Breast epithelium (tissue), 4 donors: ENCODE measurements at regions not wholly inside any gene's neighbourhood (a gene's known extent, or its start where the extent isn't known, plus 50 kb on each side); places are given as distances from the start of the nearest gene placed in this dataset.
A peak's percentile ranks its signal among the peaks of the same experiment; 100 is the strongest.

Experiments
- DNase-seq, 2 donors: peaks; one replicate each; pipeline ENCODE4 v3.0.0-alpha.2; 2019; ENCODE audit warnings: low spot score in 2 of 2
- H3K27ac ChIP-seq, 2 donors: fragments of 200-600 bp; sonication (generic) in 1 of 2; one replicate each; pipeline ENCODE4 v1.5.1; 2016 to 2019; ENCODE audit warnings: mild to moderate bottlenecking in 1 of 2
- H3K27me3 ChIP-seq, 2 donors: fragments of 200-600 bp; sonication (generic) in 1 of 2; one replicate each; pipeline versions ENCODE4 v1.5.1 to v1.6.0; 2017 to 2019; ENCODE audit warnings: control low read depth in 1 of 2, mild to moderate bottlenecking in 1 of 2
- H3K36me3 ChIP-seq: fragments of 200-600 bp; one replicate; pipeline ENCODE4 v1.5.1; 2019
- H3K4me1 ChIP-seq, 2 donors: fragments of 200-600 bp; sonication (generic); one replicate each; pipeline ENCODE4 v1.5.1; 2016 to 2019; ENCODE audit warnings: control low read depth in 1 of 2
- H3K4me3 ChIP-seq, 3 donors: fragments of 200-600 bp; sonication (generic); 1 replicate in 2 of 3; 2 replicates in 1 of 3; pipeline ENCODE4 v1.5.1; 2016 to 2019; ENCODE audit warnings: mild to moderate bottlenecking in 3 of 3, moderate library complexity in 2 of 3
- H3K9me3 ChIP-seq, 2 donors: fragments of 200-600 bp; sonication (generic) in 1 of 2; one replicate each; pipeline ENCODE4 v1.5.1; 2016 to 2019; ENCODE audit warnings: control low read depth in 1 of 2
- CTCF ChIP-seq, 3 donors: fragments of 450-650 bp; IDR thresholded peaks; one replicate each; pipeline ENCODE4 v1.5.1; 2016 to 2017; ENCODE audit warnings: antibody characterized with exemption in 3 of 3, mild to moderate bottlenecking in 3 of 3, moderate library complexity in 3 of 3
- POLR2A ChIP-seq: fragments of 450-650 bp; IDR thresholded peaks from one replicate; pipeline ENCODE4 v1.6.1; 2016; ENCODE audit warnings: antibody characterized with exemption, mild to moderate bottlenecking, moderate library complexity
- POLR2AphosphoS5 ChIP-seq, 3 donors: sonication (generic); formaldehyde crosslinking; IDR thresholded peaks; one replicate each; pipeline ENCODE4 v1.6.1; 2017; ENCODE audit warnings: antibody characterized with exemption in 3 of 3
- intact Hi-C: fragments of 100-400 bp; cut with DNase I; formaldehyde crosslinking; loops from one replicate; pipeline ENCODE4 v1.15.1; 2023; ENCODE audit warnings: low total_unique reads

GRCh38 chr2:20526708-20527107, 79.8 kb downstream of the RHOB start:
- TF ChIP-seq POLR2AphosphoS5 (IDR thresholded peaks at IDR 0.05) (no peak), POLR2A (no peak), CTCF (IDR thresholded peaks at IDR 0.05) (no peak)
- H3K36me3 ChIP-seq, result no peaks in the 10 kb centered on the region
- peak overlapping the region in 1 of 2 donors; percentile 54 for H3K27ac ChIP-seq
- no peaks in the 10 kb centered on the region for H3K27me3 ChIP-seq
- H3K4me1 ChIP-seq, result peaks cover 7% of the 10 kb centered on the region in 2 donors
- intact Hi-C loops, result loop anchor here (1.0 kb wide), 1 partner anchor 21 kb away; no protein-coding TSS in a partner anchor
- H3K4me3 ChIP-seq, result no peak overlapping the region
- DNase-seq, result no peak
- no peaks in the 10 kb centered on the region for H3K9me3 ChIP-seq

- DNase-seq, result no peak
- no peaks in the 10 kb centered on the region for H3K27me3 ChIP-seq
- no peak overlapping the region for H3K4me3 ChIP-seq
- intact Hi-C loops, result no loop called here
- H3K36me3 ChIP-seq, result no peaks in the 10 kb centered on the region
- no peaks in the 10 kb centered on the region for H3K9me3 ChIP-seq
- no peak overlapping the region for H3K27ac ChIP-seq
- TF ChIP-seq POLR2A (no peak), POLR2AphosphoS5 (IDR thresholded peaks at IDR 0.05) (no peak), CTCF (IDR thresholded peaks at IDR 0.05) (no peak)
- peaks cover 7% of the 10 kb centered on the region in 2 donors for H3K4me1 ChIP-seq
These were observed 81.8 kb downstream of the RHOB start for GRCh38 chr2:20528713-20529112.

- Histone ChIP-seq H3K27ac (no peak overlapping the region), H3K27me3 (no peaks in the 10 kb centered on the region), H3K4me3 (no peak overlapping the region), H3K36me3 (no peaks in the 10 kb centered on the region), H3K9me3 (no peaks in the 10 kb centered on the region), H3K4me1 (peaks cover 0 to 7% of the 10 kb centered on the region in 2 donors)
- TF ChIP-seq CTCF (IDR thresholded peaks at IDR 0.05), result no peak
- no peak for TF ChIP-seq POLR2AphosphoS5 (IDR thresholded peaks at IDR 0.05)
- TF ChIP-seq POLR2A, result no peak
- DNase-seq, result no peak
- intact Hi-C loops, result no loop called here
These were observed 83.6 kb downstream of the RHOB start for GRCh38 chr2:20530520-20530919.

- intact Hi-C loops, result no loop called here
- Histone ChIP-seq H3K36me3 (no peaks in the 10 kb centered on the region), H3K27ac (no peak overlapping the region), H3K4me3 (no peak overlapping the region), H3K9me3 (no peaks in the 10 kb centered on the region), H3K4me1 (peaks cover 0 to 9% of the 10 kb centered on the region in 2 donors), H3K27me3 (no peaks in the 10 kb centered on the region)
- no peak for TF ChIP-seq CTCF (IDR thresholded peaks at IDR 0.05)
- TF ChIP-seq POLR2A, result no peak
- TF ChIP-seq POLR2AphosphoS5 (IDR thresholded peaks at IDR 0.05), result no peak
- no peak for DNase-seq
These were observed 84.9 kb downstream of the RHOB start for GRCh38 chr2:20531633-20532262.

GRCh38 chr2:20532634-20533437, 86.0 kb downstream of the RHOB start:
- DNase-seq, result no peak
- no peak overlapping the region for H3K27ac ChIP-seq
- peaks cover 0 to 8% of the 10 kb centered on the region in 2 donors for H3K4me1 ChIP-seq
- no peak overlapping the region for H3K4me3 ChIP-seq
- no peaks in the 10 kb centered on the region for H3K27me3 ChIP-seq
- H3K9me3 ChIP-seq, result no peaks in the 10 kb centered on the region
- no peak for TF ChIP-seq POLR2AphosphoS5 (IDR thresholded peaks at IDR 0.05)
- no peak for TF ChIP-seq CTCF (IDR thresholded peaks at IDR 0.05)
- TF ChIP-seq POLR2A, result no peak
- no peaks in the 10 kb centered on the region for H3K36me3 ChIP-seq
- intact Hi-C loops, result no loop called here
